GM12864 (cell line): ENCODE measurements at regions not wholly inside any gene's neighbourhood (a gene's known extent, or its start where the extent isn't known, plus 50 kb on each side); places are given as distances from the start of the nearest gene placed in this dataset.

Source experiments
- DNase-seq: peaks from one replicate; pipeline ENCODE4 v3.0.0-alpha.2; 2011; ENCODE audit warnings: low read depth
- H3K4me3 ChIP-seq: 2 replicates; pipeline ENCODE4 v1.5.1; 2011; ENCODE audit warnings: mild to moderate bottlenecking, low read depth, low read length, control low read depth
- CTCF ChIP-seq: IDR thresholded peaks from 2 replicates; pipeline ENCODE4 v1.5.1; 2011; ENCODE audit warnings: low read depth, mild to moderate bottlenecking, moderate library complexity, low read length, control low read depth, inconsistent platforms; ENCODE audit errors: missing control alignments

DNA sequence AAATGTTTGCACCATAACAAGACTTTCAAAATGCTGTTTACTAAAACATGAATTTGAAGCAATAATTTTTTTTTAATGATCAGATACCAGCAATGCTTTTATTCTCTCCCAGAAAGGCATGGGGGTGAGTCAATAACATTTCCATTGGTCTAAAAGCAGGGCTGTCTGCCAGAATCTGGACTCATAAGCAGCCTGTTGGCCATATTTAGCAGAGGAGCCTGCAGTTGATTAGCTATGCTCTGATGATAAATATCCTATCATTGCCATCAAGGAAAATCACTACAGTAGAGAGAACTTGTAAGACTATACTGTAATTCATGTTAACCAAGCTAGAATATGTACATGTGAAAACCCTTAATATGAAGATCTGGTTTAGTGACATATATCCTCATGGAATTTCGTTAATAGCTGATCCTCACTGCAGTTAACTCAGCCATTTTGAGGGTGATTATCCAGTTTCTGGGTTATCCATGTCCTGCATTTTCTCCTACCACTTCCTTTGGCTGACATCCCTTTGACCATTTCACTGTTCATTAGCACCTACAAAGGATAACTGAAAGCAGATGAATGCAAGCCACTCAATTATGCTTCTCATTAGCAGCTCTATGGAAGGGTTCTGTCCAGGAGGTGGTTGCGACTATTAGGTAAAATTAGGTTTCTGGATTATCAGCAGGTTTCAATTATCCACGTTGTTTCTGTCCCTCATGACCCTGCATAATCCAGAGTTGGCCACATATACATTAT, 72.9 kb upstream of the DIAPH2 start:
- no peak overlapping the region for H3K4me3 ChIP-seq
- TF ChIP-seq CTCF = no peak
- DNase-seq = no peak

GRCh38 chrX:96615448-96615847, 69.2 kb upstream of the DIAPH2 start:
- no peak overlapping the region for H3K4me3 ChIP-seq
- DNase-seq = no peak
- no peak for TF ChIP-seq CTCF

DNA sequence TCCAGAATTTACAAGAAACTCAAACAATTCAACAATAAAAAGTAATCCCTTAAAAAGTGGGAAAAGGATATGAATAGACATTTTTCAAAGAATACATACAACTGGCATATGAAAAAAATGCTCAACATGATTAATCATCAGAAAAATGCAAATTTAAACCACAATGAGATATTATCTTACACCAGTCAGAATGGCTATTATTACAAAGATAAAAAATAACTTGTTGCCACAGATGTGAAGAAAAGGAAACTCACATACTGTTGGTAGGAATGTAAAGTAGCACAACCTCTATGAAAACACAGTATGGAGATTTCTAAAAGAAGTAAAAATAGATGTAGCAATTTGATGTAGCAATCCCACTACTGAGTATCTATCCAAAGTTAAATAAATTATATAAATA, 65.1 kb upstream of the DIAPH2 start:
- no peak for TF ChIP-seq CTCF
- DNase-seq = no peak

DNA sequence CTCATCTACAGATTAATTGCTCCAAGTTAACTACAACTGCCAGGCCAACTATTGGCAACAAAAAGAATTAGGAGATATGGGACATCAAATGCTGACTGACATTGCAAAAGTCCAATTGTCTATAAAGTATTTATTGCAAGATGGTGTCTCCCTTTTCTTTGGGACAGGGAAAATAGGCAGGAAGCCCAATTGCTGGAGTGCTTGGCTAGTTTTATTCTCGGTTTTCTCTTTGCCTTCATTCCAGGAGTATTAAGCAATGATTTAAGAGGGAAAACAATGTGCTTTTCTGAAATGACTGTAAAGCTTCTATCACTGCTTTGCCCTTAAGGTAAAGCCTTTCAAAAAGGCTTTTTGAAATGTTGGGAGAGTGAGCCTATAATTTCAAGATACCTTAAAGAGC, 62.8 kb upstream of the DIAPH2 start:
- TF ChIP-seq CTCF = no peak
- no peak for DNase-seq

More for the DNA sequence above, 65.1 kb upstream of the DIAPH2 start:
- H3K4me3 ChIP-seq = no peak overlapping the region

More for the DNA sequence above, 62.8 kb upstream of the DIAPH2 start:
- H3K4me3 ChIP-seq = no peak overlapping the region
